OCI-LY1 (cell line): ENCODE measurements at regions not wholly inside any gene's neighbourhood (a gene's known extent, or its start where the extent isn't known, plus 50 kb on each side); places are given as distances from the start of the nearest gene placed in this dataset.

Source experiments
- CTCF ChIP-seq: fragments of 200-600 bp; sonication (generic), shearing (Covaris generic); IDR thresholded peaks from 2 replicates; pipeline ENCODE4 v1.5.1; 2017; ENCODE audit warnings: mild to moderate bottlenecking, antibody characterized with exemption, low read length, moderate library complexity, mixed read lengths
- EZH2 ChIP-seq: fragments of 200-600 bp; sonication (generic), shearing (Covaris generic); IDR thresholded peaks from 2 replicates; pipeline ENCODE4 v1.8.0; 2017; ENCODE audit warnings: borderline replicate concordance, mixed run types, mild to moderate bottlenecking, antibody characterized with exemption, low read length, moderate library complexity, mixed read lengths

GRCh38 chr7:12137283-12137682 is 73.8 kb upstream of the TMEM106B start:
- TF ChIP-seq EZH2 (no peak), CTCF (no peak)
